GM12892 (cell line): ENCODE measurements at regions not wholly inside any gene's neighbourhood (a gene's known extent, or its start where the extent isn't known, plus 50 kb on each side); places are given as distances from the start of the nearest gene placed in this dataset.

ENCODE experiments used
- POLR2A ChIP-seq: IDR thresholded peaks from 2 replicates; pipeline ENCODE4 v1.6.1; 2011; ENCODE audit warnings: low read depth, low read length, control low read depth
- POLR2AphosphoS5 ChIP-seq: IDR thresholded peaks from 2 replicates; pipeline ENCODE4 v1.6.1; 2011; ENCODE audit warnings: low read depth, low read length, control low read depth

DNA sequence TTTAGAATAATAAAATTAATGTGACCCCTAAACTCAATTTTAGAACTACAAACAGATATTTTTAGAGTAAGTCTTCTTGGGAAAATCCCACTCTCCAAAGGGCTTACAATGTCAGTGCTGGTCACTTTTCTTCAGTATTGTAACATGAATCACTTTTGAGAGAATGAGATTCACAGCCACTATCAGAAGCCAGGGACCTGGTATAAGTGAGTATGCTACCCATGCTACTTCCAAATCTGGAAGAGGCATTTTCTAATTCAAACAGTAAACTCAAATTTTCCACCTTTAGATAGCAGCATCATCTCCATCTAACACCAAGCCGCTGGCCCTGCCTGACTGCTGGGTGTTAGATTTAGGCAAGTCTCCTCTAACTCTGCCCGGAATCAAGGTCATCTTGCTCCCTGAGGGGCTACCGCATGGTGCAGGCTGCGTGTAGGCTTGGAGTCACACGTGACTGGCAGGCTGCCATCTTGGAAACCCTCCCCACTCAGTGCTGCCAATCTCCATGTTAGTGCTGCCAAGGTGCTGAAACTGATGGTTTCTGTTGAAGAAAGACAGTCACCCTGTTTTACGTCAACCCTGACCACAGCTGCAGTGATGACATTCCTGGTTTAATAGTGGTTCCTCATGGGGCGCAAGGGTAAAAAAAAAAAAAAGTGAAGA lies 882.9 kb upstream of the B3GALT2 start:
- TF ChIP-seq POLR2A (no peak), POLR2AphosphoS5 (no peak)
